Neural progenitor cell (in vitro differentiated cells): ENCODE measurements at regions not wholly inside any gene's neighbourhood (a gene's known extent, or its start where the extent isn't known, plus 50 kb on each side); places are given as distances from the start of the nearest gene placed in this dataset.

Experiments used
- DNase-seq: peaks from one replicate; pipeline ENCODE4 v3.0.0-alpha.2; 2016; ENCODE audit warnings: low spot score
- H2AFZ ChIP-seq: fragments of 200-600 bp; sonication (generic); replicated peaks from 2 replicates; pipeline ENCODE4 v1.6.1; 2016; ENCODE audit warnings: antibody characterized with exemption
- H3F3A ChIP-seq: fragments of 200-600 bp; sonication (generic); 2 replicates; pipeline ENCODE4 v1.6.1; 2016; ENCODE audit warnings: antibody characterized with exemption, low read depth
- H3K27ac ChIP-seq: fragments of 200-600 bp; sonication (generic); 2 replicates; pipeline ENCODE4 v1.5.1; 2016; ENCODE audit warnings: mild to moderate bottlenecking
- H3K27me3 ChIP-seq: fragments of 200-600 bp; sonication (generic); 2 replicates; pipeline ENCODE4 v1.6.1; 2016; ENCODE audit warnings: mild to moderate bottlenecking, moderate library complexity
- H3K36me3 ChIP-seq: fragments of 200-600 bp; sonication (generic); 2 replicates; pipeline ENCODE4 v1.5.1; 2016
- H3K4me1 ChIP-seq: fragments of 200-600 bp; sonication (generic); 2 replicates; pipeline ENCODE4 v1.6.1; 2016; ENCODE audit warnings: mixed run types
- H3K4me2 ChIP-seq: fragments of 200-600 bp; sonication (generic); 2 replicates; pipeline ENCODE4 v1.6.1; 2016
- H3K4me3 ChIP-seq: fragments of 200-600 bp; sonication (generic); 2 replicates; pipeline ENCODE4 v1.5.1; 2016
- H3K79me2 ChIP-seq: fragments of 200-600 bp; sonication (generic); 2 replicates; pipeline ENCODE4 v1.6.1; 2016; ENCODE audit warnings: low read depth
- H3K9ac ChIP-seq: fragments of 200-600 bp; sonication (generic); 2 replicates; pipeline ENCODE4 v1.6.1; 2016
- H3K9me3 ChIP-seq: fragments of 200-600 bp; sonication (generic); 2 replicates; pipeline ENCODE4 v1.5.1; 2016; ENCODE audit warnings: low read depth
- H4K20me1 ChIP-seq: fragments of 200-600 bp; sonication (generic); 2 replicates; pipeline ENCODE4 v1.6.1; 2016; ENCODE audit warnings: low read depth
- H3K27ac Mint-ChIP-seq: 3 replicates; pipeline ENCODE4 v1.8.0; 2021; ENCODE audit warnings: mixed read lengths
- H3K27me3 Mint-ChIP-seq: 2 replicates; pipeline ENCODE4 v1.8.0; 2022; ENCODE audit warnings: low read depth, mild to moderate bottlenecking, inconsistent platforms, moderate library complexity, mixed read lengths; ENCODE audit not compliant: insufficient read depth
- H3K36me3 Mint-ChIP-seq: 3 replicates; pipeline ENCODE4 v1.8.0; 2021; ENCODE audit warnings: mixed read lengths
- H3K4me1 Mint-ChIP-seq: 3 replicates; pipeline ENCODE4 v1.8.0; 2021; ENCODE audit warnings: mixed read lengths
- H3K4me3 Mint-ChIP-seq: 3 replicates; pipeline ENCODE4 v1.8.0; 2021; ENCODE audit warnings: mild to moderate bottlenecking, moderate library complexity, mixed read lengths
- H3K9me3 Mint-ChIP-seq: 3 replicates; pipeline ENCODE4 v1.8.0; 2020; ENCODE audit warnings: mixed read lengths
- CTCF ChIP-seq: fragments of 200-600 bp; sonication (generic); IDR thresholded peaks from 2 replicates; pipeline ENCODE4 v1.5.1; 2017; ENCODE audit warnings: antibody characterized with exemption, mild to moderate bottlenecking
- EZH2 ChIP-seq: fragments of 200-600 bp; sonication (generic); IDR thresholded peaks from 2 replicates; pipeline ENCODE4 v1.6.1; 2017; ENCODE audit warnings: antibody characterized with exemption, mild to moderate bottlenecking, moderate library complexity
- EZH2phosphoT487 ChIP-seq: fragments of 200-600 bp; sonication (generic); IDR thresholded peaks from 2 replicates; pipeline ENCODE4 v1.6.1; 2017; ENCODE audit warnings: antibody characterized with exemption

GRCh38 chr22:25368271-25368670 lies 148.8 kb downstream of the CRYBB2 start:
- no peak for TF ChIP-seq CTCF
- no peak for TF ChIP-seq EZH2
- no peak for TF ChIP-seq EZH2phosphoT487

GRCh38 chr22:25369041-25369440 lies 149.6 kb downstream of the CRYBB2 start:
- Histone ChIP-seq H3F3A (no peaks in the 10 kb centered on the region), H3K79me2 (no peaks in the 10 kb centered on the region), H3K4me2 (no peak overlapping the region), H3K4me3 (no peak overlapping the region), H3K36me3 (no peaks in the 10 kb centered on the region), H2AFZ (no peak overlapping the region), H3K9ac (no peak overlapping the region), H3K4me1 (no peaks in the 10 kb centered on the region), H3K27me3 (no peaks in the 10 kb centered on the region), H3K27ac (no peak overlapping the region), H4K20me1 (peaks cover 3% of the 10 kb centered on the region), H3K9me3 (no peaks in the 10 kb centered on the region)
- Mint-ChIP-seq H3K9me3 (no peaks in the 10 kb centered on the region), H3K27me3 (no peaks in the 10 kb centered on the region), H3K4me1 (peaks cover 8% of the 10 kb centered on the region), H3K36me3 (peaks cover 2% of the 10 kb centered on the region), H3K27ac (no peak overlapping the region), H3K4me3 (no peak overlapping the region)
- TF ChIP-seq EZH2phosphoT487, result no peak
- no peak for TF ChIP-seq EZH2
- no peak for TF ChIP-seq CTCF
- no peak for DNase-seq

More at GRCh38 chr22:25368271-25368670, 148.8 kb downstream of the CRYBB2 start:
- no peak overlapping the region for H2AFZ ChIP-seq
- Mint-ChIP-seq H3K27me3 (no peaks in the 10 kb centered on the region), H3K27ac (no peak overlapping the region), H3K9me3 (no peaks in the 10 kb centered on the region), H3K4me3 (no peak overlapping the region), H3K4me1 (peaks cover 8% of the 10 kb centered on the region), H3K36me3 (peaks cover 2% of the 10 kb centered on the region)
- no peak overlapping the region for H3K4me2 ChIP-seq
- H3K9ac ChIP-seq, result no peak overlapping the region
- no peaks in the 10 kb centered on the region for H3K4me1 ChIP-seq
- no peaks in the 10 kb centered on the region for H3F3A ChIP-seq
- no peak overlapping the region for H3K27ac ChIP-seq
- H3K36me3 ChIP-seq, result no peaks in the 10 kb centered on the region
- peaks cover 3% of the 10 kb centered on the region for H4K20me1 ChIP-seq
- no peak overlapping the region for H3K4me3 ChIP-seq
- H3K27me3 ChIP-seq, result no peaks in the 10 kb centered on the region
- DNase-seq, result no peak
- H3K9me3 ChIP-seq, result no peaks in the 10 kb centered on the region
- no peaks in the 10 kb centered on the region for H3K79me2 ChIP-seq

GRCh38 chr22:25370322-25370721 lies 150.9 kb downstream of the CRYBB2 start:
- H3K27me3 Mint-ChIP-seq, result no peaks in the 10 kb centered on the region
- no peak overlapping the region for H3K4me2 ChIP-seq
- no peaks in the 10 kb centered on the region for H3K9me3 ChIP-seq
- peaks cover 8% of the 10 kb centered on the region for H3K4me1 Mint-ChIP-seq
- DNase-seq, result no peak
- no peak overlapping the region for H3K27ac Mint-ChIP-seq
- H3K4me3 Mint-ChIP-seq, result no peak overlapping the region
- no peak overlapping the region for H2AFZ ChIP-seq
- H3K27me3 ChIP-seq, result no peaks in the 10 kb centered on the region
- H3K36me3 ChIP-seq, result no peaks in the 10 kb centered on the region
- no peak overlapping the region for H3K27ac ChIP-seq
- no peaks in the 10 kb centered on the region for H3K4me1 ChIP-seq
- H3F3A ChIP-seq, result no peaks in the 10 kb centered on the region
- H3K36me3 Mint-ChIP-seq, result peaks cover 4% of the 10 kb centered on the region
- H3K4me3 ChIP-seq, result no peak overlapping the region
- H3K79me2 ChIP-seq, result no peaks in the 10 kb centered on the region
- peaks cover 3% of the 10 kb centered on the region for H4K20me1 ChIP-seq
- H3K9me3 Mint-ChIP-seq, result no peaks in the 10 kb centered on the region
- no peak overlapping the region for H3K9ac ChIP-seq
- TF ChIP-seq EZH2phosphoT487, result no peak
- TF ChIP-seq EZH2, result no peak
- no peak for TF ChIP-seq CTCF
